ENCODE measurements at regions not wholly inside any gene's neighbourhood (a gene's known extent, or its start where the extent isn't known, plus 50 kb on each side); places are given as distances from the start of the nearest gene placed in this dataset.

DNA sequence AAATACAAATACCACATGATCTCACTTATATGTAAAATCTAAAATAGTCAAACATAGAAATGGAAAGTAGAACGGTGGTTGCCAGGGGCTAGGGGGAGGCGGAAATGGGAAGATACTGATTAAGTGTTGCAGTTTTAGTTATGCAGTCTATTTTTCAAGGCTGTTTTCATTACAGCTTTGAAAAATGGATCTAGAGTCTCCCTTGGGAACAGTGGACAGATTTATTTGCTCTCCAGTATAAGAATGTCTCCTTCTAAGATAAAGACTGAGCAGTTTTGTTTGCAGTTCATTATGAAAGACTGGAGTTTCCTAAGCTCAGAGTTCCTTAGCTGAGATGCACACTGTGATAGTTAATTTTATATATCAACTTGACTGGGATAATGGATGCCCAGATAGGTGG, 202.5 kb downstream of the KLHL28 start:
- intact Hi-C loops (cut with micrococcal nuclease), result no loop called here
- no peak for DNase-seq
- TF ChIP-seq, protein P1, sequence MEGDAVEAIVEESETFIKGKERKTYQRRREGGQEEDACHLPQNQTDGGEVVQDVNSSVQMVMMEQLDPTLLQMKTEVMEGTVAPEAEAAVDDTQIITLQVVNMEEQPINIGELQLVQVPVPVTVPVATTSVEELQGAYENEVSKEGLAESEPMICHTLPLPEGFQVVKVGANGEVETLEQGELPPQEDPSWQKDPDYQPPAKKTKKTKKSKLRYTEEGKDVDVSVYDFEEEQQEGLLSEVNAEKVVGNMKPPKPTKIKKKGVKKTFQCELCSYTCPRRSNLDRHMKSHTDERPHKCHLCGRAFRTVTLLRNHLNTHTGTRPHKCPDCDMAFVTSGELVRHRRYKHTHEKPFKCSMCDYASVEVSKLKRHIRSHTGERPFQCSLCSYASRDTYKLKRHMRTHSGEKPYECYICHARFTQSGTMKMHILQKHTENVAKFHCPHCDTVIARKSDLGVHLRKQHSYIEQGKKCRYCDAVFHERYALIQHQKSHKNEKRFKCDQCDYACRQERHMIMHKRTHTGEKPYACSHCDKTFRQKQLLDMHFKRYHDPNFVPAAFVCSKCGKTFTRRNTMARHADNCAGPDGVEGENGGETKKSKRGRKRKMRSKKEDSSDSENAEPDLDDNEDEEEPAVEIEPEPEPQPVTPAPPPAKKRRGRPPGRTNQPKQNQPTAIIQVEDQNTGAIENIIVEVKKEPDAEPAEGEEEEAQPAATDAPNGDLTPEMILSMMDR (IDR thresholded peaks at IDR 0.05), result no peak
- ATAC-seq, result no peak
- no peak overlapping the region for H3K4me3 Mint-ChIP-seq
- POLR2A ChIA-PET, result interaction anchor here (0.6 kb wide), 1 partner anchor 376 kb away, joined by 4 read pairs; no protein-coding TSS in a partner anchor
- CTCF ChIA-PET, result no interaction called here
- no peaks in the 10 kb centered on the region for H3K9me3 Mint-ChIP-seq
- no peaks in the 10 kb centered on the region for H3K27me3 Mint-ChIP-seq
- H3K27ac Mint-ChIP-seq, result no peak overlapping the region
- no peaks in the 10 kb centered on the region for H3K4me1 Mint-ChIP-seq (ENCODE audit: low read depth)
- H3K36me3 Mint-ChIP-seq (ENCODE audit: low read depth), result no peaks in the 10 kb centered on the region

DNA sequence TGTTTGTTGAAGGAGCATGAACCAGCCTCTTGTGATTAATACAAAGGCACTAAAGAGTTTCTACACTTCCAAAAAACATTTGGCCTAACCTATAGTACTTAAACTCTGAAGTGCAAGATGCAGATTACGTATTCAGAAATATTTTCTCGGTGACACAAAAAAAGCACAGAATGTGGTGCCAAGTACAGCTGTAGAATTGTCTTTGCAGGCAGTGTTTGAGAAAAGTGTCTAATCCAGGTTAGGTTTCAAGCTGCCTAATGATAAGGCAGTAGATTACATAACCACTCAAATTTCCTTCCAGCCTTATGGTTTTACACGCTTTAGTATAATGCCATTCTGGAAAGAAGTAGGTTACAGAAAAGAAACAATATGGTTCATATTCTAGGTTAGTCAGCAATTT, 205.2 kb downstream of the KLHL28 start:
- no peaks in the 10 kb centered on the region for H3K27me3 Mint-ChIP-seq
- H3K36me3 Mint-ChIP-seq (ENCODE audit: low read depth), result no peaks in the 10 kb centered on the region

DNA sequence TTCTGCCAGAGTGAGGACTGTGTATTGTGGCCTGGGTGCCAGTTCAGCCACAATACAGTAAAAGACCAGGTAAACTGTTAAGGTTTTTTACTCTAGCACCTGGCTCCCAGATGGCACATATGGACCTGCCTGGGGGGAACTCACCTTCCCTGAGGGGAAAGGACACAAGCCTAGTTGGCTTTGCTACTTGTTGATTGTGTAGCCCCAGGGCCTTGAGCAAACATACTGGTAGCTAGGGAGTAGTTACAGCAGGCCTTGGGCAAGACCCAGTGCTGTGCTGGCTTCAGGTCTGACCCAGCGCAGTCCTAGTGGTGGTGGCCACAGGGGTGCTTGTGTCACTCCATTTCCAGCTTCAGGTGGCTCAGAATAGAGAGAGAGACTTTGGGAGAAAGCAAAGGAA, 216.4 kb downstream of the KLHL28 start:
- ChIA-PET POLR2A (no interaction called here), CTCF (no interaction called here)
- no peak for ATAC-seq

More for the DNA sequence above, 205.2 kb downstream of the KLHL28 start:
- H3K4me1 Mint-ChIP-seq (ENCODE audit: low read depth), result no peaks in the 10 kb centered on the region
- H3K27ac Mint-ChIP-seq, result no peak overlapping the region
- ChIA-PET CTCF (no interaction called here), POLR2A (no interaction called here)
- H3K9me3 Mint-ChIP-seq, result no peaks in the 10 kb centered on the region
- ATAC-seq (no peak), DNase-seq (no peak)
- no peak overlapping the region for H3K4me3 Mint-ChIP-seq
- TF ChIP-seq, protein P1 (IDR thresholded peaks at IDR 0.05), result no peak
- intact Hi-C loops (cut with micrococcal nuclease), result no loop called here

DNA sequence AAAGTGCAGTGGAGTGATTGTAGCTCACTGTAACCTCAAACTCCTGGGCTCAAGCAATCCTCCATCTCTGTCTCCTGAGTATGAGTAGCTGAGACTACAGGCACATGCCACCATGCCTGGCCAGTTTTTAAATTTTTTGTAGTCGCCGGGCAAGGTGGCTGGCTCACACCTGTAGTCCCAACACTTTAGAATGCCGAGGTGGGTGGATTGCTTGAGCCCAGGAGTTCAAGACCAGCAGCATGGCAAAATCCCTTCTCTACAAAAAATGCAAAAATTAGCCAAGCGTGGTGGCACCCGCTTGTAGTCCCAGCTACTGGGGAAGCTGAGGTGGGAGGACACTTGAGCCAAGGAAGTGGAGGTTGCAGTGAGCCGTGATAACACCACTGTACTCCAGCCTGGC, 219.5 kb downstream of the KLHL28 start:
- no peak overlapping the region for H3K27ac Mint-ChIP-seq
- ATAC-seq (no peak), DNase-seq (no peak)
- peaks cover 4% of the 10 kb centered on the region for H3K27me3 Mint-ChIP-seq
- POLR2A ChIA-PET, result no interaction called here
- intact Hi-C loops (cut with micrococcal nuclease), result no loop called here
- H3K4me1 Mint-ChIP-seq (ENCODE audit: low read depth), result no peaks in the 10 kb centered on the region
- CTCF ChIA-PET, result no interaction called here
- no peak overlapping the region for H3K4me3 Mint-ChIP-seq
- no peaks in the 10 kb centered on the region for H3K36me3 Mint-ChIP-seq (ENCODE audit: low read depth)
- H3K9me3 Mint-ChIP-seq, result peaks cover under 1% of the 10 kb centered on the region
- TF ChIP-seq, protein P1 (IDR thresholded peaks at IDR 0.05), result no peak

More for the DNA sequence above, 216.4 kb downstream of the KLHL28 start:
- H3K27me3 Mint-ChIP-seq, result no peaks in the 10 kb centered on the region
- TF ChIP-seq, protein P1 (IDR thresholded peaks at IDR 0.05), result no peak
- no peak for DNase-seq
- no peak overlapping the region for H3K4me3 Mint-ChIP-seq
- no peaks in the 10 kb centered on the region for H3K4me1 Mint-ChIP-seq (ENCODE audit: low read depth)
- H3K36me3 Mint-ChIP-seq (ENCODE audit: low read depth), result no peaks in the 10 kb centered on the region
- intact Hi-C loops (cut with micrococcal nuclease), result no loop called here
- H3K27ac Mint-ChIP-seq, result no peak overlapping the region
- H3K9me3 Mint-ChIP-seq, result peaks cover 2% of the 10 kb centered on the region

DNA sequence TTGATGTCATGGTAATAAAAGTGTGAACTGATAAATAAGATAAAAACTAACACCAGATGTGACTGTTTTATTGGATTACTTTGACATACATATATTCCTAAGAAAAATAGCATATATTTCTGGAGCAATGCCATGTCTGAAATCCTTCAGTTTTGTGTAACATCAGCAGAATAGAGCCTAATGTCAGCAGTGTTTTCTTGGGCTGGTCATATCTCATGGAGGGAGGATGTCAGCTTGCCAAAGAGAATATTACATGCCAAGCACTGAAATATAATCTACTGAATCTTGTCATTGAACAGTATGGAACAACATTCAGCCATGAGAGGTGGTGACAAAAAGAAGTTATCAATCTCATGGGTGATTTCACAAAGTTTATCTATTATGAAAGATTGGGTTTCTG, 220.3 kb downstream of the KLHL28 start:
- no peak for ATAC-seq
- no peak overlapping the region for H3K27ac Mint-ChIP-seq
- peaks cover 4% of the 10 kb centered on the region for H3K27me3 Mint-ChIP-seq
- H3K4me1 Mint-ChIP-seq (ENCODE audit: low read depth), result no peaks in the 10 kb centered on the region
- no peak for DNase-seq
- ChIA-PET POLR2A (no interaction called here), CTCF (no interaction called here)
- no peaks in the 10 kb centered on the region for H3K36me3 Mint-ChIP-seq (ENCODE audit: low read depth)
- H3K9me3 Mint-ChIP-seq, result no peaks in the 10 kb centered on the region
- TF ChIP-seq, protein P1 (IDR thresholded peaks at IDR 0.05), result no peak
- H3K4me3 Mint-ChIP-seq, result no peak overlapping the region
- intact Hi-C loops (cut with micrococcal nuclease), result no loop called here

Data from activated CD8-positive, alpha-beta T cell treated with anti-CD3 and anti-CD28 coated beads for 36 hours (primary cell).